Glutamatergic neuron (in vitro differentiated cells): ENCODE measurements at regions not wholly inside any gene's neighbourhood (a gene's known extent, or its start where the extent isn't known, plus 50 kb on each side); places are given as distances from the start of the nearest gene placed in this dataset.

Source experiments
- DNase-seq: peaks from one replicate; pipeline ENCODE4 v3.0.0; 2022
- H3K27ac Mint-ChIP-seq: one replicate; pipeline ENCODE4 v1.8.0; 2020; ENCODE audit warnings: mild to moderate bottlenecking, mixed read lengths, inconsistent platforms; ENCODE audit not compliant: unreplicated experiment
- H3K27me3 Mint-ChIP-seq: one replicate; pipeline ENCODE4 v1.8.0; 2020; ENCODE audit warnings: mild to moderate bottlenecking, moderate library complexity, mixed read lengths, inconsistent platforms; ENCODE audit not compliant: unreplicated experiment
- H3K36me3 Mint-ChIP-seq: one replicate; pipeline ENCODE4 v1.8.0; 2020; ENCODE audit warnings: mild to moderate bottlenecking, mixed read lengths, inconsistent platforms; ENCODE audit not compliant: unreplicated experiment
- H3K4me1 Mint-ChIP-seq: one replicate; pipeline ENCODE4 v1.8.0; 2020; ENCODE audit warnings: mild to moderate bottlenecking, low read depth, mixed read lengths, inconsistent platforms; ENCODE audit not compliant: unreplicated experiment
- H3K4me3 Mint-ChIP-seq: one replicate; pipeline ENCODE4 v1.8.0; 2020; ENCODE audit warnings: mild to moderate bottlenecking, mixed read lengths, inconsistent platforms; ENCODE audit not compliant: unreplicated experiment
- H3K9me3 Mint-ChIP-seq: one replicate; pipeline ENCODE4 v1.8.0; 2020; ENCODE audit warnings: mild to moderate bottlenecking, moderate library complexity, mixed read lengths, inconsistent platforms; ENCODE audit not compliant: unreplicated experiment
- CTCF ChIP-seq: fragments of 200-600 bp; sonication (generic); IDR thresholded peaks from one replicate; pipeline ENCODE4 v1.5.0; 2021; ENCODE audit not compliant: partially characterized antibody, unreplicated experiment

GRCh38 chr5:27257696-27258095 is 219.3 kb upstream of the CDH9 start:
- H3K4me1 Mint-ChIP-seq: no peaks in the 10 kb centered on the region
- no peak overlapping the region for H3K27ac Mint-ChIP-seq
- H3K9me3 Mint-ChIP-seq: no peaks in the 10 kb centered on the region
- DNase-seq: no peak
- TF ChIP-seq CTCF: no peak
- H3K36me3 Mint-ChIP-seq: peaks cover 5% of the 10 kb centered on the region
- H3K27me3 Mint-ChIP-seq: no peaks in the 10 kb centered on the region
- no peak overlapping the region for H3K4me3 Mint-ChIP-seq

- DNase-seq: no peak
- no peaks in the 10 kb centered on the region for H3K36me3 Mint-ChIP-seq
These were observed 214.5 kb upstream of the CDH9 start for GRCh38 chr5:27252911-27253310.

GRCh38 chr5:27242258-27242626 is 203.9 kb upstream of the CDH9 start:
- no peak overlapping the region for H3K4me3 Mint-ChIP-seq

More at GRCh38 chr5:27252911-27253310, 214.5 kb upstream of the CDH9 start:
- Mint-ChIP-seq H3K4me3 (no peak overlapping the region), H3K4me1 (no peaks in the 10 kb centered on the region), H3K27ac (no peak overlapping the region), H3K27me3 (no peaks in the 10 kb centered on the region), H3K9me3 (no peaks in the 10 kb centered on the region)
- TF ChIP-seq CTCF: no peak

GRCh38 chr5:27241564-27242257 is 203.3 kb upstream of the CDH9 start:
- Mint-ChIP-seq H3K36me3 (no peaks in the 10 kb centered on the region), H3K27me3 (no peaks in the 10 kb centered on the region), H3K27ac (no peak overlapping the region), H3K9me3 (no peaks in the 10 kb centered on the region), H3K4me1 (no peaks in the 10 kb centered on the region), H3K4me3 (no peak overlapping the region)
- no peak for DNase-seq
- no peak for TF ChIP-seq CTCF

More at GRCh38 chr5:27242258-27242626, 203.9 kb upstream of the CDH9 start:
- H3K9me3 Mint-ChIP-seq: no peaks in the 10 kb centered on the region
- no peaks in the 10 kb centered on the region for H3K36me3 Mint-ChIP-seq
- no peak for DNase-seq
- no peak for TF ChIP-seq CTCF
- no peaks in the 10 kb centered on the region for H3K4me1 Mint-ChIP-seq
- no peak overlapping the region for H3K27ac Mint-ChIP-seq
- H3K27me3 Mint-ChIP-seq: no peaks in the 10 kb centered on the region

GRCh38 chr5:27240791-27241190 is 202.4 kb upstream of the CDH9 start:
- Mint-ChIP-seq H3K27ac (no peak overlapping the region), H3K4me3 (no peak overlapping the region), H3K9me3 (no peaks in the 10 kb centered on the region), H3K27me3 (no peaks in the 10 kb centered on the region), H3K36me3 (no peaks in the 10 kb centered on the region), H3K4me1 (no peaks in the 10 kb centered on the region)
- DNase-seq: no peak
- no peak for TF ChIP-seq CTCF
